ENCODE measurements at regions not wholly inside any gene's neighbourhood (a gene's known extent, or its start where the extent isn't known, plus 50 kb on each side); places are given as distances from the start of the nearest gene placed in this dataset.
"Not testable (repeated sequence)": the region's sequence is repeated elsewhere in the genome, so short reads cannot be mapped to it uniquely, and the experiment has no call there.

DNA sequence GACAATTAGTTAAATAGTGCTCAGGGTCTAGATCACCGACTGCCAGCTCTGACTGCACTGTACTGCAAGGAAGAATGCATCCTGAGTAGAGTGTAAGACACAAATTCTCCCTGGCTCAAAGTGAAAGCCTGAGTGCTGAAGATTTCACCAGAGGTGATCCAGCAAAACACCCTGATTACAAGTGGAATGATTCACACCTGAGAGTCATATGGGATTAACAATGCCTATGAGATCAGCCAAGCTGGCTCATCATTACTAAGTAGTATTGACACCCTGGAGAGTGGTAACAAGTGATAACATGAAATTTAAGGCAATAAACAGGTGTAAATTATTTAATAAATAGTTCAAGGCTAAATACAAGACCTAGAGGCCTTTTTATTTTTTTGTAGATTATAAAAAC, 403.8 kb upstream of the PRR20A start:
- no peaks in the 10 kb centered on the region for H3K36me3 ChIP-seq (ENCODE audit: insufficient read depth, low read length)
- H3K4me1 ChIP-seq (ENCODE audit: insufficient read depth, low read length, poor library complexity, severe bottlenecking): no peaks in the 10 kb centered on the region
- H3K9me2 ChIP-seq (ENCODE audit: insufficient read depth, low read length): no peaks in the 10 kb centered on the region
- ChIA-PET POLR2A (no interaction called here), CTCF (ENCODE audit: unreplicated experiment) (no interaction called here)
- H3K27ac ChIP-seq (ENCODE audit: low read depth, low read length, poor library complexity, severe bottlenecking): no peak overlapping the region
- H2AFZ ChIP-seq (ENCODE audit: low read length): no peak overlapping the region
- no peak overlapping the region for H3K4me2 ChIP-seq (ENCODE audit: low read length)
- H3K4me3 ChIP-seq (ENCODE audit: low read depth, low read length, poor library complexity, severe bottlenecking): no peak overlapping the region
- 0 out of 2 replicates have a peak, but pooled peaks cover 4% of the 10 kb centered on the region for H3K9me3 ChIP-seq (ENCODE audit: low read length)
- intact Hi-C loops (cut with micrococcal nuclease; ENCODE audit: unreplicated experiment): no loop called here
- H4K20me1 ChIP-seq (ENCODE audit: insufficient read depth, low read length): no peaks in the 10 kb centered on the region
- no TSS peak for BruUV-seq (replicated peaks)
- no peaks in the 10 kb centered on the region for H3K79me2 ChIP-seq (ENCODE audit: insufficient read depth, low read depth, low read length)
- DNase-seq (ENCODE audit: low spot score): no peak
- TF ChIP-seq, protein P1, sequence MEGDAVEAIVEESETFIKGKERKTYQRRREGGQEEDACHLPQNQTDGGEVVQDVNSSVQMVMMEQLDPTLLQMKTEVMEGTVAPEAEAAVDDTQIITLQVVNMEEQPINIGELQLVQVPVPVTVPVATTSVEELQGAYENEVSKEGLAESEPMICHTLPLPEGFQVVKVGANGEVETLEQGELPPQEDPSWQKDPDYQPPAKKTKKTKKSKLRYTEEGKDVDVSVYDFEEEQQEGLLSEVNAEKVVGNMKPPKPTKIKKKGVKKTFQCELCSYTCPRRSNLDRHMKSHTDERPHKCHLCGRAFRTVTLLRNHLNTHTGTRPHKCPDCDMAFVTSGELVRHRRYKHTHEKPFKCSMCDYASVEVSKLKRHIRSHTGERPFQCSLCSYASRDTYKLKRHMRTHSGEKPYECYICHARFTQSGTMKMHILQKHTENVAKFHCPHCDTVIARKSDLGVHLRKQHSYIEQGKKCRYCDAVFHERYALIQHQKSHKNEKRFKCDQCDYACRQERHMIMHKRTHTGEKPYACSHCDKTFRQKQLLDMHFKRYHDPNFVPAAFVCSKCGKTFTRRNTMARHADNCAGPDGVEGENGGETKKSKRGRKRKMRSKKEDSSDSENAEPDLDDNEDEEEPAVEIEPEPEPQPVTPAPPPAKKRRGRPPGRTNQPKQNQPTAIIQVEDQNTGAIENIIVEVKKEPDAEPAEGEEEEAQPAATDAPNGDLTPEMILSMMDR (conservative IDR thresholded peaks at IDR 0.05; ENCODE audit: low read length): no peak

DNA sequence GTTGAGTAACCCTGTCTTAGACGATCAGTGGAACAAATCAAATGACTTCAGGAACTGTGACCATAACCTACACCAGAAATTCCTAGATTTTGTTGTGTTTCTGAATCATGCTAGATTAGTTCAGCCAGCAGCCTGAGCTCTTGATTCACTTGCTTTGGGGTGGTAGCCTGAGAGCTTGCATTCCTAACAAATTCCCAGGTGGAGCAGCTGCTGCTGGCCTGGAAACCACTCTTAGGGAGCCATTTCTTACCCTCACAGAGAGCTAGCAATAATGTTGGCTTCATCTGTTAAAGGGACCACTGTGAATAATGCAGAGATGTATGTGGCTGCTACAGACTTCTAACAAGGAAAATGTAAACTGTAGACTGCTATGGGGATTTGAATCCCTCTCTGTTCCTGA, 388.1 kb upstream of the PRR20A start:
- no peak overlapping the region for H3K4me2 ChIP-seq (ENCODE audit: low read length)
- H4K20me1 ChIP-seq (ENCODE audit: insufficient read depth, low read length): no peaks in the 10 kb centered on the region
- H3K4me3 ChIP-seq (ENCODE audit: low read depth, low read length, poor library complexity, severe bottlenecking): no peak overlapping the region
- CTCF ChIA-PET (ENCODE audit: unreplicated experiment): no interaction called here
- POLR2A ChIA-PET: no interaction called here
- peaks cover 5% of the 10 kb centered on the region; the same call in 1 of the 2 replicates for H3K9me3 ChIP-seq (ENCODE audit: low read length)
- no peak for DNase-seq (ENCODE audit: low spot score)
- no peak overlapping the region for H3K27ac ChIP-seq (ENCODE audit: low read depth, low read length, poor library complexity, severe bottlenecking)
- H2AFZ ChIP-seq (ENCODE audit: low read length): no peak overlapping the region
- H3K79me2 ChIP-seq (ENCODE audit: insufficient read depth, low read depth, low read length): no peaks in the 10 kb centered on the region
- no peaks in the 10 kb centered on the region for H3K4me1 ChIP-seq (ENCODE audit: insufficient read depth, low read length, poor library complexity, severe bottlenecking)
- intact Hi-C loops (cut with micrococcal nuclease; ENCODE audit: unreplicated experiment): no loop called here
- no TSS peak for BruUV-seq (replicated peaks)
- H3K36me3 ChIP-seq (ENCODE audit: insufficient read depth, low read length): no peaks in the 10 kb centered on the region
- TF ChIP-seq EZH2phosphoT487 (IDR thresholded peaks at IDR 0.05; ENCODE audit: borderline replicate concordance, low read depth, low read length): no peak
- TF ChIP-seq, protein P1 (conservative IDR thresholded peaks at IDR 0.05; ENCODE audit: low read length): no peak
- H3K9me2 ChIP-seq (ENCODE audit: insufficient read depth, low read length): no peaks in the 10 kb centered on the region

DNA sequence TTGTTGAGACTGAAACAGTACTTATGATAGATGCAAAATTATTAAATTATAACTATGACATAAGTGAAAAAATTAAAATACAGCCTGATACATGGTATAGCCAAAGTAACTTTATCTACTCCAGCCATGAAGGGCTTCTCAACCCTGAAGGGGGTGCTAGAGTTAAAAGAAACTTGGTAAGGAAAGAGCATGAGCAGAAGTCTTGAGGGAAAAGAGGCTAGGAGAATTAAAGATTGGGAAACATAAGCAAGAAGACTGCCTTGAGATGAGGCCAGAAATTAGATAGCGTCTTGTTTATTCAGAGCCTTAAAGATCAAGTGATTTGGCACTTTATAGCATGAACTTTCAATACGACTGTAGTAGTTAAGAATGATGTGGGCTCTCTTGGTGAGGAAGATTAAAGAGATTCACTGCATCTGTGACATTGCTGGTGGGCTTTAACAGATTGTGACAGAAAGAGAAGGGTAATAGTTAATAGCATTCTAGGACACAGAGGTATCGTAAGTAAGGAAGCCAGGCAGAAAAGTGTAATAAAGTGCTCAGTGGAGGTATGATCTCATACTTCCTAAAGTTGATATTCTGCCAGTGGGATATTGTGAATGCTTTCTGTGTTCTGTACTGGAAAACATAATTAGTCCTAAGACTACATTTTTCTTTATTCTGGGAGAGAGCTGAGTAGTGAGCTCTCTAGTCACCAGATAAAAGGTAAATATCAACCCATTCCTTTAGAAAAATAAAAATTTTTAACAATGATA, 385.4 kb upstream of the PRR20A start:
- H3K9me3 ChIP-seq (ENCODE audit: low read length): peaks cover 5% of the 10 kb centered on the region; the same call in 1 of the 2 replicates
- ChIA-PET POLR2A (interaction anchor here (0.6 kb wide), 1 partner anchor 961 kb away, joined by 3 read pairs; no protein-coding TSS in a partner anchor), CTCF (ENCODE audit: unreplicated experiment) (no interaction called here)
- BruUV-seq (replicated peaks): no TSS peak
- intact Hi-C loops (cut with micrococcal nuclease; ENCODE audit: unreplicated experiment): no loop called here
- H3K9me2 ChIP-seq (ENCODE audit: insufficient read depth, low read length): no peaks in the 10 kb centered on the region
- H4K20me1 ChIP-seq (ENCODE audit: insufficient read depth, low read length): no peaks in the 10 kb centered on the region
- H3K79me2 ChIP-seq (ENCODE audit: insufficient read depth, low read depth, low read length): no peaks in the 10 kb centered on the region
- no peak overlapping the region for H3K4me2 ChIP-seq (ENCODE audit: low read length)
- no peak overlapping the region for H3K27ac ChIP-seq (ENCODE audit: low read depth, low read length, poor library complexity, severe bottlenecking)
- no peaks in the 10 kb centered on the region for H3K36me3 ChIP-seq (ENCODE audit: insufficient read depth, low read length)
- no peak for DNase-seq (ENCODE audit: low spot score)
- H3K4me1 ChIP-seq (ENCODE audit: insufficient read depth, low read length, poor library complexity, severe bottlenecking): no peaks in the 10 kb centered on the region
- no peak overlapping the region for H2AFZ ChIP-seq (ENCODE audit: low read length)
- no peak overlapping the region for H3K4me3 ChIP-seq (ENCODE audit: low read depth, low read length, poor library complexity, severe bottlenecking)
- no peak for TF ChIP-seq EZH2phosphoT487 (IDR thresholded peaks at IDR 0.05; ENCODE audit: borderline replicate concordance, low read depth, low read length)
- TF ChIP-seq, protein P1 (conservative IDR thresholded peaks at IDR 0.05; ENCODE audit: low read length): no peak

DNA sequence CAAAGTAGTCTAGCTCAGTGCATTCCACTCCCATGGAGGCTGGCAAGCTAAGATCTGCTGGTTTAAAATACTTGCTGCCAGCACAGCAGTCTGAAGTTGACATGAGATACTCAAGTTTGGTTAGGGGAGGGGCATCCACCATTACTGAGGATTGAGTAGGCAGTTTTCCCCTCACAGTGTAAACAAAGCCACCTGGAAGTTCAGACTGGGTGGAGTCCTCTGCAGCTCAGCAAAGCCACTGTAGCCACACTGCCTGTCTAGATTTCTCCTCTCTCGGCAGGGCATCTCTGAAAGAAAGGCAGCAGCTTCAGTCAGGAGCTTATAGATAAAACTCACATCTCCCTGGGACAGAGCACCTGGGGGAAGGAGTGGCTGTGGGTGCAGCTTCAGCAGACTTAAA, 377.4 kb upstream of the PRR20A start:
- H3K9me2 ChIP-seq (ENCODE audit: insufficient read depth, low read length); BruUV-seq (replicated peaks); H3K9me3 ChIP-seq (ENCODE audit: low read length); intact Hi-C loops (cut with micrococcal nuclease; ENCODE audit: unreplicated experiment); H3K4me1 ChIP-seq (ENCODE audit: insufficient read depth, low read length, poor library complexity, severe bottlenecking); CTCF ChIA-PET (ENCODE audit: unreplicated experiment); H3K4me3 ChIP-seq (ENCODE audit: low read depth, low read length, poor library complexity, severe bottlenecking); H3K79me2 ChIP-seq (ENCODE audit: insufficient read depth, low read depth, low read length); H3K4me2 ChIP-seq (ENCODE audit: low read length); H3K27ac ChIP-seq (ENCODE audit: low read depth, low read length, poor library complexity, severe bottlenecking); H4K20me1 ChIP-seq (ENCODE audit: insufficient read depth, low read length); H2AFZ ChIP-seq (ENCODE audit: low read length); DNase-seq (ENCODE audit: low spot score); H3K36me3 ChIP-seq (ENCODE audit: insufficient read depth, low read length); POLR2A ChIA-PET: not testable (repeated sequence)
